ENCODE measurements at regions not wholly inside any gene's neighbourhood (a gene's known extent, or its start where the extent isn't known, plus 50 kb on each side); places are given as distances from the start of the nearest gene placed in this dataset.

- TF ChIP-seq RAD21 (IDR thresholded peaks at IDR 0.05; ENCODE audit: low read depth): no peak
- no peak for TF ChIP-seq EP300 (IDR thresholded peaks at IDR 0.05; ENCODE audit: borderline replicate concordance)
- no peak for TF ChIP-seq MAX (IDR thresholded peaks at IDR 0.05)
- no peak for TF ChIP-seq YY1 (IDR thresholded peaks at IDR 0.05; ENCODE audit: low read depth)
- no peak for TF ChIP-seq FOXM1 (IDR thresholded peaks at IDR 0.05; ENCODE audit: borderline replicate concordance, low read depth)
- no peak for TF ChIP-seq CEBPB (IDR thresholded peaks at IDR 0.05)
- TF ChIP-seq REST (IDR thresholded peaks at IDR 0.05; ENCODE audit: low read depth): no peak
- TF ChIP-seq TEAD4 (IDR thresholded peaks at IDR 0.05): no peak
- no peak for TF ChIP-seq USF1 (IDR thresholded peaks at IDR 0.05)
- TF ChIP-seq CREB1 (IDR thresholded peaks at IDR 0.05; ENCODE audit: low read depth): no peak
- TF ChIP-seq TAF1 (IDR thresholded peaks at IDR 0.05; ENCODE audit: low read depth): no peak
- TF ChIP-seq NFIC (IDR thresholded peaks at IDR 0.05): no peak
Measured at GRCh38 chr7:32140210-32140939, 70.2 kb upstream of the PDE1C start.

Data from Ishikawa (cell line).